ENCODE measurements at regions not wholly inside any gene's neighbourhood (a gene's known extent, or its start where the extent isn't known, plus 50 kb on each side); places are given as distances from the start of the nearest gene placed in this dataset.

GRCh38 chr3:154660811-154661210 is 230.8 kb upstream of the GPR149 start:
- Histone ChIP-seq H3K27me3 (no peaks in the 10 kb centered on the region), H3K4me1 (no peaks in the 10 kb centered on the region), H3K27ac (no peak overlapping the region), H3K36me3 (no peaks in the 10 kb centered on the region), H3K9me3 (no peaks in the 10 kb centered on the region), H3K4me3 (no peak overlapping the region)
- ATAC-seq (no peak), DNase-seq (no peak)
- TF ChIP-seq POLR2A (IDR thresholded peaks at IDR 0.05) (no peak), CTCF (IDR thresholded peaks at IDR 0.05) (no peak)
- intact Hi-C loops (cut with DNase I): no loop called here
- 66 to 70% (median 68%) methylated on average over 2 of the region's 2 CpGs for WGBS, 4 donors

- H3K27ac ChIP-seq: no peak overlapping the region
- intact Hi-C loops (cut with DNase I): no loop called here
- H3K4me1 ChIP-seq: no peaks in the 10 kb centered on the region
- TF ChIP-seq CTCF (IDR thresholded peaks at IDR 0.05): no peak
- no peak for TF ChIP-seq POLR2A (IDR thresholded peaks at IDR 0.05)
- no peaks in the 10 kb centered on the region for H3K9me3 ChIP-seq
- no peaks in the 10 kb centered on the region for H3K36me3 ChIP-seq
- H3K27me3 ChIP-seq: no peaks in the 10 kb centered on the region
- ATAC-seq: no peak
- no peak for DNase-seq
- no peak overlapping the region for H3K4me3 ChIP-seq
Observed at GRCh38 chr3:154658000-154658399, 228.0 kb upstream of the GPR149 start.

GRCh38 chr3:154657218-154657617 is 227.2 kb upstream of the GPR149 start:
- Histone ChIP-seq H3K36me3 (no peaks in the 10 kb centered on the region), H3K27me3 (no peaks in the 10 kb centered on the region), H3K9me3 (no peaks in the 10 kb centered on the region), H3K4me1 (no peaks in the 10 kb centered on the region), H3K27ac (no peak overlapping the region), H3K4me3 (no peak overlapping the region)
- intact Hi-C loops (cut with DNase I): no loop called here
- no peak for TF ChIP-seq CTCF (IDR thresholded peaks at IDR 0.05)
- no peak for TF ChIP-seq POLR2A (IDR thresholded peaks at IDR 0.05)
- ATAC-seq (no peak), DNase-seq (no peak)
- 38 to 58% (median 45%) methylated on average over 4 of the region's 4 CpGs for WGBS, 4 donors

GRCh38 chr3:154656486-154656885 is 226.5 kb upstream of the GPR149 start:
- H3K27ac ChIP-seq: no peak overlapping the region
- DNase-seq: no peak
- H3K36me3 ChIP-seq: no peaks in the 10 kb centered on the region
- H3K4me1 ChIP-seq: no peaks in the 10 kb centered on the region
- no peak for ATAC-seq
- TF ChIP-seq CTCF (IDR thresholded peaks at IDR 0.05) (no peak), POLR2A (IDR thresholded peaks at IDR 0.05) (no peak)
- 81 to 89% (median 86%) methylated on average over 3 of the region's 3 CpGs for WGBS, 4 donors
- intact Hi-C loops (cut with DNase I): no loop called here
- H3K27me3 ChIP-seq: no peaks in the 10 kb centered on the region
- no peak overlapping the region for H3K4me3 ChIP-seq
- H3K9me3 ChIP-seq: no peaks in the 10 kb centered on the region
